ENCODE measurements at regions not wholly inside any gene's neighbourhood (a gene's known extent, or its start where the extent isn't known, plus 50 kb on each side); places are given as distances from the start of the nearest gene placed in this dataset.
A peak's percentile ranks its signal among the peaks of the same experiment; 100 is the strongest.

- H3K9me3 ChIP-seq (replicated peaks in 1 of 11) = peaks cover 0 to 17% (median 8%) of the 10 kb centered on the region in 11 experiments; a peak in 10 of 22 replicates
- H3K4me1 ChIP-seq = no peaks in the 10 kb centered on the region
- H3K4me3 ChIP-seq = no peak overlapping the region
- no peaks in the 10 kb centered on the region for H3K27me3 ChIP-seq
- no peaks in the 10 kb centered on the region for H3K36me3 ChIP-seq
- no peaks in the 10 kb centered on the region for H4K20me1 ChIP-seq
- no peak for TF ChIP-seq Cebpa-rat (IDR thresholded peaks at IDR 0.05)
- H3K27ac ChIP-seq = no peak overlapping the region
- H3K9ac ChIP-seq = no peak overlapping the region
- H3K4me2 ChIP-seq = no peak overlapping the region
These were observed 68.9 kb downstream of the NCR2 start for GRCh38 chr6:41404182-41404845.

GRCh38 chr6:41405941-41406727, 70.7 kb downstream of the NCR2 start:
- H3K4me2 ChIP-seq = no peak overlapping the region
- no peaks in the 10 kb centered on the region for H3K27me3 ChIP-seq
- H3K4me3 ChIP-seq = no peak overlapping the region

GRCh38 chr6:41406728-41407489, 71.5 kb downstream of the NCR2 start:
- no peaks in the 10 kb centered on the region for H3K27me3 ChIP-seq

More at GRCh38 chr6:41405941-41406727, 70.7 kb downstream of the NCR2 start:
- H3K27ac ChIP-seq = no peak overlapping the region
- H4K20me1 ChIP-seq = no peaks in the 10 kb centered on the region
- H3K9me3 ChIP-seq (replicated peaks in 1 of 11) = peaks cover 0 to 12% (median 8%) of the 10 kb centered on the region in 11 experiments; a peak in 10 of 22 replicates
- no peaks in the 10 kb centered on the region for H3K4me1 ChIP-seq
- no peaks in the 10 kb centered on the region for H3K36me3 ChIP-seq
- H3K9ac ChIP-seq = no peak overlapping the region
- TF ChIP-seq Cebpa-rat (IDR thresholded peaks at IDR 0.05) = no peak

GRCh38 chr6:41408576-41408975, 73.2 kb downstream of the NCR2 start:
- H3K4me3 ChIP-seq = no peak overlapping the region

More at GRCh38 chr6:41406728-41407489, 71.5 kb downstream of the NCR2 start:
- Histone ChIP-seq H3K4me2 (no peak overlapping the region), H3K9ac (no peak overlapping the region), H4K20me1 (no peaks in the 10 kb centered on the region), H3K4me3 (no peak overlapping the region), H3K9me3 (replicated peaks in 1 of 11) (peaks cover 0 to 9% (median 5%) of the 10 kb centered on the region in 11 experiments; a peak in 7 of 22 replicates), H3K4me1 (no peaks in the 10 kb centered on the region), H3K36me3 (no peaks in the 10 kb centered on the region), H3K27ac (no peak overlapping the region)
- no peak for TF ChIP-seq Cebpa-rat (IDR thresholded peaks at IDR 0.05)

GRCh38 chr6:41408982-41409381, 73.6 kb downstream of the NCR2 start:
- Histone ChIP-seq H3K4me3 (no peak overlapping the region), H3K4me2 (no peak overlapping the region), H3K27me3 (no peaks in the 10 kb centered on the region), H4K20me1 (no peaks in the 10 kb centered on the region), H3K9me3 (replicated peaks in 1 of 11) (peaks cover 0 to 9% (median 5%) of the 10 kb centered on the region in 11 experiments; a peak in 7 of 22 replicates), H3K36me3 (no peaks in the 10 kb centered on the region), H3K27ac (no peak overlapping the region), H3K9ac (no peak overlapping the region), H3K4me1 (peaks cover 0 to 8% (median 0%) of the 10 kb centered on the region in 10 experiments; a peak in 5 of 20 replicates)
- TF ChIP-seq Cebpa-rat (IDR thresholded peaks at IDR 0.05) = no peak

More at GRCh38 chr6:41408576-41408975, 73.2 kb downstream of the NCR2 start:
- Histone ChIP-seq H3K36me3 (no peaks in the 10 kb centered on the region), H3K9ac (no peak overlapping the region), H3K9me3 (replicated peaks in 1 of 11) (peaks cover 0 to 9% (median 5%) of the 10 kb centered on the region in 11 experiments; a peak in 7 of 22 replicates), H3K27ac (no peak overlapping the region), H4K20me1 (no peaks in the 10 kb centered on the region), H3K4me1 (peaks cover 0 to 8% (median 0%) of the 10 kb centered on the region in 10 experiments; a peak in 5 of 20 replicates), H3K4me2 (no peak overlapping the region), H3K27me3 (no peaks in the 10 kb centered on the region)
- no peak for TF ChIP-seq Cebpa-rat (IDR thresholded peaks at IDR 0.05)

GRCh38 chr6:41409489-41409888, 74.1 kb downstream of the NCR2 start:
- Histone ChIP-seq H3K27me3 (no peaks in the 10 kb centered on the region), H3K4me3 (no peak overlapping the region), H3K4me1 (peaks cover 0 to 8% (median 0%) of the 10 kb centered on the region in 10 experiments; a peak in 5 of 20 replicates), H3K36me3 (no peaks in the 10 kb centered on the region), H4K20me1 (no peaks in the 10 kb centered on the region), H3K9ac (no peak overlapping the region), H3K27ac (no peak overlapping the region), H3K9me3 (replicated peaks in 1 of 11) (peaks cover 0 to 8% (median 5%) of the 10 kb centered on the region in 11 experiments; a peak in 7 of 22 replicates), H3K4me2 (no peak overlapping the region)
- no peak for TF ChIP-seq Cebpa-rat (IDR thresholded peaks at IDR 0.05)

- Histone ChIP-seq H3K4me2 (peak overlapping the region in 2 of 11 experiments; percentile 31 to 34; a peak in 2 of 22 replicates), H3K4me3 (no peak overlapping the region), H3K27ac (no peak overlapping the region), H3K27me3 (no peaks in the 10 kb centered on the region), H3K4me1 (peaks cover 0 to 23% (median 11%) of the 10 kb centered on the region in 10 experiments; a peak in 15 of 20 replicates), H3K9ac (no peak overlapping the region), H3K9me3 (replicated peaks in 1 of 11) (no peaks in the 10 kb centered on the region), H4K20me1 (no peaks in the 10 kb centered on the region), H3K36me3 (no peaks in the 10 kb centered on the region)
- no peak for TF ChIP-seq Cebpa-rat (IDR thresholded peaks at IDR 0.05)
These were observed 76.6 kb downstream of the NCR2 start for GRCh38 chr6:41411961-41412360.

- Histone ChIP-seq H3K27me3 (no peaks in the 10 kb centered on the region; a peak in 1 of 22 replicates), H4K20me1 (no peaks in the 10 kb centered on the region)
These were observed 77.8 kb downstream of the NCR2 start for GRCh38 chr6:41413250-41413649.

More at GRCh38 chr6:41413250-41413649, 77.8 kb downstream of the NCR2 start:
- H3K27ac ChIP-seq = no peak overlapping the region
- no peaks in the 10 kb centered on the region for H3K36me3 ChIP-seq
- no peak for TF ChIP-seq Cebpa-rat (IDR thresholded peaks at IDR 0.05)
- H3K9me3 ChIP-seq (replicated peaks in 1 of 11) = no peaks in the 10 kb centered on the region
- peak overlapping the region in 2 of 11 experiments; percentile 29 to 31; a peak in 2 of 22 replicates for H3K4me2 ChIP-seq
- peaks cover 10 to 30% (median 15%) of the 10 kb centered on the region in 10 experiments; a peak in 17 of 20 replicates for H3K4me1 ChIP-seq
- no peak overlapping the region for H3K4me3 ChIP-seq
- H3K9ac ChIP-seq = no peak overlapping the region

Measured in BLaER1 treated with 17β-estradiol and CSF1 and Interleukin-3, amounts not matched to agents 10 nM and 100 nM (cell line).